T-helper 1 cell treated with Interleukin-12 subunit alpha and Interleukin-12 subunit beta and Interleukin-4 antibody, amounts not matched to agents 30 μg/mL and 1 μg/mL, for 36 hours (primary cell): ENCODE measurements at regions not wholly inside any gene's neighbourhood (a gene's known extent, or its start where the extent isn't known, plus 50 kb on each side); places are given as distances from the start of the nearest gene placed in this dataset.

Experiments used
- H3K27ac Mint-ChIP-seq: one replicate; pipeline ENCODE4 v1.8.0; 2021; ENCODE audit warnings: mild to moderate bottlenecking, mixed read lengths
- H3K27me3 Mint-ChIP-seq: one replicate; pipeline ENCODE4 v1.8.0; 2021; ENCODE audit warnings: low read depth, mixed read lengths
- H3K36me3 Mint-ChIP-seq: one replicate; pipeline ENCODE4 v1.8.0; 2021; ENCODE audit warnings: low read depth, mixed read lengths
- H3K4me1 Mint-ChIP-seq: one replicate; pipeline ENCODE4 v1.8.0; 2021; ENCODE audit warnings: low read depth, mixed read lengths
- H3K4me3 Mint-ChIP-seq: one replicate; pipeline ENCODE4 v1.8.0; 2021; ENCODE audit warnings: mild to moderate bottlenecking, moderate library complexity, mixed read lengths
- H3K9me3 Mint-ChIP-seq: one replicate; pipeline ENCODE4 v1.8.0; 2021; ENCODE audit warnings: mixed read lengths

DNA sequence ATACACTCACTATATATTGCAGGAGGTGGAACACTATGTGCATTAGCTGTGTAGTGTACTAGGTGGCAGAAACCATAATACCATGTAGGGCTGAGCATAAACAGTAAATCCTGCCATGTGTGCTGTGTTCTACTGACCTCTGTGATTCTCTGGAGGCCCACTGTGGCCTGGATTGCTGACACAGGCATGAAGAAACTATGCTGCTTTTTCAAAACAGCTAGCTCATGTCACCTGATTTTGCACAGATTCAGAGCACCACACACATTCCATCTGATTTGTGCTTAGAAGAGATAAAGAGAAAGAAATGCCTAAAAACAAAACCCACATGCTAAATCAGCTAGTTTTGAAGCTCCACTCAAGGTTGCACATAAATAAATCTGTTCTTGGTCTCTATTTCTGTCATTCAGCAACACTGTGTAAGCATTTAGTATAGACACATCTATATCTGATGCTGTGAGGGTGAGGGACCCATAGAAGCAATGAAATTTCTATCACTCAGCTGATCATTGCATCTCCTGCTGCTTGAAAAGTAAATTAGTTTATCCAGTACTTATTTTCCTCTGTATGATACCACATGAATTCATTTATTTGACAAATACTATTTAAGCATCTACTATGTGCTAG lies 1007.7 kb upstream of the SEMA6D start:
- Mint-ChIP-seq H3K36me3 (no peaks in the 10 kb centered on the region), H3K4me3 (no peak overlapping the region), H3K4me1 (no peaks in the 10 kb centered on the region), H3K9me3 (peaks cover 22% of the 10 kb centered on the region), H3K27ac (no peak overlapping the region), H3K27me3 (no peaks in the 10 kb centered on the region)

DNA sequence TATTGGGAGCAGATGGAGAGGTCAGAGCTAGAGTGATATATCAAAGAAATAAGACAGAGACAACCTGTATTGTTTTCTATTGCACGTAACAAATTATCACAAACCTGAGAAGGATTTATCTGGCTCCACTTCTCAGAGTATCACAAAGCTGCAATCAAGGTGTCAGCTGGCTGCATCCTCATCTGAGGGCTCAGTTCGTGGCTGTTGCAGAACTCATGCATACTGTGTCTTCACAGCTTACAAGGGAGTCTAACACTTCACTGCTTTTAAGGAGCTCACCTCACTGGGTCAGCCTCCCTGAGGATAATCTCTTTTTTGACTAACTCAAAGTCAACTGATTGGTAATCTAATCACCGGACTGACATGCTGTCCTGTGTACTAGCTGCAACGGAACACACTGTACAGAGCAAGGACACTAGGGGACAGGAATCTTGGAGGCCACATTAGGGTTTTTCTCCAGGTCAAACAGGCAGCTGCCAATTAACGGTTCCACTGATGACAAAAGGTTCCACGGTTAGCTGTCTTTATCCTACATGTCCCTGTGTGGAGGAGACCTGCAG lies 1006.8 kb upstream of the SEMA6D start:
- Mint-ChIP-seq H3K4me3 (no peak overlapping the region), H3K27ac (no peak overlapping the region), H3K9me3 (peaks cover 18% of the 10 kb centered on the region), H3K27me3 (no peaks in the 10 kb centered on the region), H3K36me3 (no peaks in the 10 kb centered on the region), H3K4me1 (no peaks in the 10 kb centered on the region)

DNA sequence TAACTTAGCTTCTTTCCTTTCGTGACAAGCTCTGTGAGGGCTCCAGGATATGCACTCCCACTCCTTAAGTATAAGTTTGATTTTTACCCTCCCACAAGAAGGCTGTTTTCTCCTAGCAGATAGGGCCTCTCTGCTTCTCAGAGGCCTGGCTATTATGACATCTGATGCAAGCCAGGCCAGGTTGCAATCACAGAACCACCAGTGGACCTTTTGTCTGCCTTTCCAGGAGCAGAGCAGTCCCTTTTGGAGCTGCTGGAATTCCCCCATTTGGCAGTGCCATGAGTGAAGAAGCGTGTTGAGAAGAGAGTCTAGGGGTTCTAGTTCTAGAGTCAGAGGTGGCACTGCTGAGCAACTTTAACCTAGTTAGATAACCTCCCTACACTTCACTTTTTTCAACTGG lies 1004.3 kb upstream of the SEMA6D start:
- Mint-ChIP-seq H3K36me3 (no peaks in the 10 kb centered on the region), H3K4me1 (no peaks in the 10 kb centered on the region), H3K27me3 (no peaks in the 10 kb centered on the region), H3K27ac (no peak overlapping the region), H3K4me3 (no peak overlapping the region), H3K9me3 (peaks cover 10% of the 10 kb centered on the region)

DNA sequence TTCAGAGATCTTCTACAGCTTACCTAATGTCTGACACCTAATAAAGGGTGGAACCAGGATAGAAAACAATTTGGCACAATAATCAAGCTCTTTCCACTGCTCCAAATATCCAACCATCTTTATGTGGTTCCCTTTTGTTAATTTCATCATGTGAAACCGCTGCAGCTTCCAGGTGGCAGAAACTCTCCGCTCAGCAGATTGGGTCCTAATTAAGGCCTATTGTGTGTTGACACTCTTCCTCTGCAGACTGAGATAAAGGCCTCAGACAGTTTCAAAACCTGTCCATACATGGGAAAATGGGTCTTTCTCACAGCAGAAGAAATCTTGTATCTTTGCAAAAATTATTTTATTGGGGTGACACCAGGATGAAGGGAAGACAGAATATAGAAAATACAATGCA lies 1002.4 kb upstream of the SEMA6D start:
- no peak overlapping the region for H3K27ac Mint-ChIP-seq
- no peaks in the 10 kb centered on the region for H3K4me1 Mint-ChIP-seq
- no peaks in the 10 kb centered on the region for H3K36me3 Mint-ChIP-seq

DNA sequence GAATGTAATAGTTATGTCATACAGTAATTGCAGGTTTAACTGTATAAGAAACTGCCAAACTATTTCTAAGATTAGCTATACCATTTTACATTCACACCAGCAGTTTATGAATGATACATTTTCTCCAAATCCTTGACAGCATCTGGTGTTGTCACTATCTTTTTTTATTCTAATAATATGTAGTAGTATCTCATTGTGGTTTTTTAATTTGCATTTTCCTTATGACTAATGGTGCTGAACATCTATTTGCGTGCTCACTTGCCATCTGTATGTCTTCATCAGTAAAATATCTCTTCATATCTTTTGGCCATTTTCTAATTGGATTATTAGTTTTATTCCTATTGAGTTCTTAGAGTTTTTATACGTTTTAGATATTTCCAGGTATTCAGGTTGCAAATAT lies 994.0 kb upstream of the SEMA6D start:
- H3K27ac Mint-ChIP-seq, result no peak overlapping the region
- no peaks in the 10 kb centered on the region for H3K4me1 Mint-ChIP-seq
- no peaks in the 10 kb centered on the region for H3K36me3 Mint-ChIP-seq
- no peaks in the 10 kb centered on the region for H3K27me3 Mint-ChIP-seq
- peaks cover 46% of the 10 kb centered on the region for H3K9me3 Mint-ChIP-seq
- H3K4me3 Mint-ChIP-seq, result no peak overlapping the region

More for the DNA sequence above, 1002.4 kb upstream of the SEMA6D start:
- Mint-ChIP-seq H3K4me3 (no peak overlapping the region), H3K27me3 (no peaks in the 10 kb centered on the region), H3K9me3 (peaks cover 8% of the 10 kb centered on the region)

DNA sequence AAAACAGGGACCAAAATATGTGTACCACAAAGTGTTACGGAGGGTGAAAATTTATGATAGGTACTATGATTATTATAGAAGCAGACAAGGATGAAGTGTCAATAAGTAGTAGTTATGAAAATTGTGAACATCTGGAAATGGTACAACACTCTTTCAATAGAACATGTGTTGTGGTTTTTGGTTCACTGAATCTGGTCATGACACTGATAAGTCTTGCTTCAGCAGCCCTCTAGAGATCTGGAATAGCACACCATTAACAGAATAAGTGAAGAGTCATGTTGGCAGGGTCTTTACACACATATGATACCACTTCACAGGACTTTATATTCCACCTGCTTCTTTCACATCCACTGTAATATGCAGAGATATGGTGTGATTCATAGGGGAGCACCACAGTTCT lies 985.2 kb upstream of the SEMA6D start:
- Mint-ChIP-seq H3K36me3 (no peaks in the 10 kb centered on the region), H3K9me3 (peaks cover 20% of the 10 kb centered on the region), H3K27ac (no peak overlapping the region), H3K4me1 (no peaks in the 10 kb centered on the region), H3K4me3 (no peak overlapping the region), H3K27me3 (no peaks in the 10 kb centered on the region)

DNA sequence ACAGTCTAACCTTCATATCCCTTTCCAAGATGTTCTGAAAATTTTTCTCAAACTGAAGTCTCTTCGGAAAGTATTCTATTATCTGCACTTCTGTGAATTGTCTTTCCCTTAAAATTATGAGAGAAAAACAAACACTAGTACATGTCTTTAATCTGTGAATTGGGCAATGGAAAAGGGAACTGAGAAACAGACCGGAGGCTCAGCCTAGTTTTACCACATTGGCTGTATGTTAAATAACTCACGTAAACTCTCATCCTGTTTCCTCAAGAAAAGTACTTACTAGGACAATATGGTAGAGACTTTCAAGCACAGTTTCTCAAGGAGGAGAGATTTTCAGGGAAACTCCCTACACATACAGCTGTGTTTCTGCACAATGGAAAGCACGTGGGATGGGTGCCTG lies 982.2 kb upstream of the SEMA6D start:
- Mint-ChIP-seq H3K4me3 (no peak overlapping the region), H3K36me3 (no peaks in the 10 kb centered on the region), H3K4me1 (no peaks in the 10 kb centered on the region), H3K9me3 (peaks cover 3% of the 10 kb centered on the region), H3K27ac (no peak overlapping the region), H3K27me3 (no peaks in the 10 kb centered on the region)

DNA sequence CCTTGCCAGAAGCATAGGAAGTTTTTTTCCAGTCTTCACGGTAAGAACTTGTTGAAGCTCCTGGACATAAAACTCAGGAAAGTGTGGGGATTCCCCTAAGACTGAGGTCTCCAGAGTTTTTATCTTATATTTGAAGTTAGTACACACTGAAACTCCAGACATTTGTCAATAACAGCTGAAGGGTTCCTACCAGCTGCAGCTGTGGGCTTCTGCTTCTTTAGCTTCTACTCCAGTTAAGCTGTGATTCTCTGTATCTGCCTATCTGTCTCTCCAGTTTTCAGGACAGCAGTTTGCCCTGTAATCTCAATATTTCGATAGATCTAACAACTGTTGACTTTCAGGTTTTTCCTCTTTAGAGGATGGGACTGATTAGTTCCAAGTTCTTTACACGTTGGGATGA lies 966.0 kb upstream of the SEMA6D start:
- peaks cover 22% of the 10 kb centered on the region for H3K9me3 Mint-ChIP-seq
- no peak overlapping the region for H3K27ac Mint-ChIP-seq
- H3K4me3 Mint-ChIP-seq, result no peak overlapping the region
- H3K36me3 Mint-ChIP-seq, result no peaks in the 10 kb centered on the region
- no peaks in the 10 kb centered on the region for H3K27me3 Mint-ChIP-seq
- H3K4me1 Mint-ChIP-seq, result no peaks in the 10 kb centered on the region

DNA sequence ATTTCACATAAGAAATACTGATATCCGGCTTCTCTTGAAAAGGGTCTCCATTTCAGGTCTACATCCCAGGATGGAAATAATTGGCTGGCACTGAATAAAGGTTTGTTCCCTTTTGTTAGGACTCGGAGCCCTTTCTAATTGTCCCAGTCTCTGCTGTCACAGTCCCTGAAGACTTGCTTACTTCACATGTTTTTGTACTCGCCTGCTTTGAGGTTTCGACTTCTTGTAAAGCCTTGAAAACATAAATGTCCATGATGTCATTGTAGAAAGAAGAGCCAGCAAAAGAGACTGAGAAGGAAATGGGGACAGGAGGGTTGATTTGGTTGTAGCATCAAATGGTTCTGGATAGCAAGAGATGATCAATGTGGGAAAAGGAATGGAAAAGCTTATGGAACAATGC lies 963.4 kb upstream of the SEMA6D start:
- no peaks in the 10 kb centered on the region for H3K27me3 Mint-ChIP-seq
- H3K36me3 Mint-ChIP-seq, result no peaks in the 10 kb centered on the region
- no peak overlapping the region for H3K27ac Mint-ChIP-seq
- no peak overlapping the region for H3K4me3 Mint-ChIP-seq
- H3K4me1 Mint-ChIP-seq, result no peaks in the 10 kb centered on the region
- peaks cover 34% of the 10 kb centered on the region for H3K9me3 Mint-ChIP-seq

DNA sequence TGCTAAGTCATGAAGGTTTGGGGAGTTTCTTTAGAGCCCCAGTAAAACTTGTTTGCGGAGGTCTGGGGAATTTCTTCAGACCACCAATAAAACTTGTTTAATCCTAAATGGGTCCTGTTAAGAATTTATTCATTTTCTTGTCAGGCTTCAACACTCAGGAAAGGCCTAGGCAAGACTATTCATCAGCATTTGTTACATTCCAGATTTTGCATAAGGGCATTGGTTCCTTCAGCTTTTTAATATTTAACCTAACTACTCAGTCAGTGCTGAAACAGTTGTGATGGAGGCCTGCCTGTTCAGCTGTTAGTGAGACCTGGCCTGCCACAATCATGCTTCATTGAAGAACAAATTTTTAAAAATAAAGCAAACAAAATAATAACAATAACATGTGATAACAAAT lies 954.2 kb upstream of the SEMA6D start:
- peaks cover 38% of the 10 kb centered on the region for H3K9me3 Mint-ChIP-seq
- H3K36me3 Mint-ChIP-seq, result no peaks in the 10 kb centered on the region
- no peaks in the 10 kb centered on the region for H3K27me3 Mint-ChIP-seq
- H3K4me3 Mint-ChIP-seq, result no peak overlapping the region
- no peak overlapping the region for H3K27ac Mint-ChIP-seq
- H3K4me1 Mint-ChIP-seq, result no peaks in the 10 kb centered on the region

DNA sequence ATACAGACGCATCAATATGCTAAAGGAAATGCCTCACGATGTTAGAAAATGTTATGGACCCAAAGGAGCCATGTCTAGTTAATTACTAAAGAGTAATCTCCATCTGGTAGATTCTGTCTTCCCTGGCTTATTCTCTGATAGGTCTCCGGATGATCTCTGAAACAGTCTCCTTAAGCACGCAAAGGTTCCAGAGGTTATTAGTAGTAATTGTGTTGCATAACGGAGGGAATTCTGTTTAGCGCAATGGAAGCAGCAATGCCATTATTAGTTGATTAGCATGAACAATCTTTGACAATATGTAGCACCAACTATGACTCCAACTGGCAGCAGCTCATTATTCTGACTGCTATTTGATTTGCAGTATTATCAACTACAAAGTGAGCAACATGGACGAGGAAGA lies 952.5 kb upstream of the SEMA6D start:
- Mint-ChIP-seq H3K9me3 (peaks cover 42% of the 10 kb centered on the region), H3K4me1 (no peaks in the 10 kb centered on the region), H3K36me3 (no peaks in the 10 kb centered on the region), H3K4me3 (no peak overlapping the region), H3K27me3 (no peaks in the 10 kb centered on the region), H3K27ac (no peak overlapping the region)

DNA sequence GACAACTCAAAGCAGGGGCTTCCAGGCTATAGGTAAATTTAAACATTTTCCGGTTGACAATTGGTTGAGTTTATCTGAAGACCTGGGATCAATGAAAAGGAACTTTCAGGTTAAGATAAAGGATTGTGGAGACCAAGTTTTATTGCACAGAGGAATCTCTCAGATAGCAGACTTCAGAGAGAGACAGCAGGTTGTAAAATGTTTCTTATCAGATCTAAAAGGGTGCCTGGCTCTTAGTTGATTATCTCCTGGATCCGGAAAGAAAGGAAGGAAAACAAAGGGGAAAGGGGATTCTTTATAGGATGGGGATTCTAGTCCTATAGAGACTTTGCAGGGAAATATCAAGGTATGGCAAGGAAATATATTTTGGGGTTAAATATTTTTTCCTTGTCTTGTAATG lies 951.3 kb upstream of the SEMA6D start:
- no peak overlapping the region for H3K27ac Mint-ChIP-seq
- H3K9me3 Mint-ChIP-seq, result peaks cover 40% of the 10 kb centered on the region
- H3K4me3 Mint-ChIP-seq, result no peak overlapping the region
- no peaks in the 10 kb centered on the region for H3K27me3 Mint-ChIP-seq
- H3K36me3 Mint-ChIP-seq, result no peaks in the 10 kb centered on the region
- H3K4me1 Mint-ChIP-seq, result no peaks in the 10 kb centered on the region

DNA sequence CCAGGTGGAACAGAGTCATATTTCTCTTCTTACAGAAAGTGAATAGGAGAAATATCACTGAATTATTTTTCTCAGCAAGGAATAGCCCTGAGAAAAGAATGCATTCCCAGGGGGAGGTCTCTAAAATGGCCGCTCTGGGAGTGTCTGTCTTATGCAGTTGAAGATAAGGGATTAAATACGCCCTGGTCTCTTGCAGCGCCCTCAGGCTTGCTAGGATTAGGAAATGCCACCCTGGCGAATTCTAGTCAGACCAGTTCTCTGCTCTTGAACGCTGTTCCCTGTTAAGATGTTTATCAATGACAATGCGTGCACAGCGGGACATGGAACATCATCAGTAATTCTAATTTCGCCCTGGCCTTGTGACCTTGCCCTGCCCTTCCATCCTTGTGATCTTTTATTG lies 949.0 kb upstream of the SEMA6D start:
- peaks cover 45% of the 10 kb centered on the region for H3K9me3 Mint-ChIP-seq
- no peaks in the 10 kb centered on the region for H3K36me3 Mint-ChIP-seq
- H3K27me3 Mint-ChIP-seq, result no peaks in the 10 kb centered on the region
- H3K4me1 Mint-ChIP-seq, result no peaks in the 10 kb centered on the region
- H3K4me3 Mint-ChIP-seq, result no peak overlapping the region
- no peak overlapping the region for H3K27ac Mint-ChIP-seq

DNA sequence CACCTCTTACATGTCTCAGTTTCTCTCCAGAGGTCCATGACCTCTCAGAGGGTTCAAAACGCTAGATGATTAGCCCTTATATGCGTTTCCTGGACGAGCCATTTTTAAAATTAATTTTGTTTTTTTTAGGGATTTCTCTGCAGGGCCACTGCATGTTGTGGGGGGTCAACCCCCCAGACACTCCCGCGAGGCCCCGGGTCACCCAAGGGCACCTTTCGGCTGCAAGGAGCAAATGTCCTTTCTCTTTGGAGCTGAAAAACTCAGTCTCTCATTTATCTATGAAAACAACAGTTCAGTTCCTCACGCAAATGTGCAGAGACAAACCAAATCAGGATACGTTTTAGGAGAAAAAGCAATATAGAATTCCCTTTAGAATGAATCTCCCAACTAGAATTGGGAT lies 944.3 kb upstream of the SEMA6D start:
- H3K27me3 Mint-ChIP-seq, result no peaks in the 10 kb centered on the region
- H3K36me3 Mint-ChIP-seq, result no peaks in the 10 kb centered on the region
- no peak overlapping the region for H3K27ac Mint-ChIP-seq
- peaks cover 36% of the 10 kb centered on the region for H3K9me3 Mint-ChIP-seq
- no peaks in the 10 kb centered on the region for H3K4me1 Mint-ChIP-seq
- no peak overlapping the region for H3K4me3 Mint-ChIP-seq

DNA sequence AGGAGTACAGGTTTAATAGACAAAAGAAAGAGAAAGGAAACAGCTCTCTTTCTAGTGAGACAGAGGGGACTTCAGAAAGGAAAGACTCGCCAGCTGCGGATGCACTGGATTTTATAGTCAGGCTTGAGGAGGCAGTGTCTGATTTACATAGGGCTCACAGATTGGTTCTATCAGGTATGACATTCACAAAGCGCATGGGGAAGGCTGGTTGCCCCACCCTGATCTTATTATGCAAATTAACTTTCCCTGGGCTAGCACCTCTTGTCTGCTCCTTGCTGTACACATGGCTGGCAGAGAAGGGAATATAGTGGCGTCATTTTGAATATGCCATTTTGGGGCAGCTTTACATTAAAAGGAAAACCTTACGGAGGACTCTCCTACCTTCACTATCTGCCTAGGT lies 938.4 kb upstream of the SEMA6D start:
- H3K27ac Mint-ChIP-seq, result no peak overlapping the region
- H3K27me3 Mint-ChIP-seq, result no peaks in the 10 kb centered on the region
- H3K9me3 Mint-ChIP-seq, result peaks cover 43% of the 10 kb centered on the region
- H3K4me3 Mint-ChIP-seq, result no peak overlapping the region
- H3K4me1 Mint-ChIP-seq, result no peaks in the 10 kb centered on the region
- no peaks in the 10 kb centered on the region for H3K36me3 Mint-ChIP-seq
